ENCODE measurements at regions not wholly inside any gene's neighbourhood (a gene's known extent, or its start where the extent isn't known, plus 50 kb on each side); places are given as distances from the start of the nearest gene placed in this dataset.

DNA sequence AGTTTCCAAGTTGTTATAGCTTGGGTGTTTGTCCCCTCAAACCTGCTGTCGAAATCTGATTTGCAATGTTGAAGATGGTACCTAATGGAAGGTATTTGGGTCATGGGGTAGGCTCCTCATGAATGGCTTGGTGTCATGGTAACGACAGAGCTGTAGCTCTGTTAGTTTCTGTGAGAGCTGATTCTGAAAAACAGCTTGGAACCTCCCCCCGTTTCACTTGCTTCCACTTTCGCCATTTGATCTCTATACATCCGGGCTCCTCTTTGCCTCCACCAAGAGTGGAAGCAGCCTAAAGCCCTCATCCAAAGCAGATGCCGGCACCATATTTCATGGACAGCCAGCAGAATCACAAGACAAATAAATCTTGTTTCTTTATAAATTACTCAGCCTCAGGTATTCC lies 1035.1 kb upstream of the SLC39A10 start:
- Histone ChIP-seq H3K9me3 (replicated peaks in 1 of 2; ENCODE audit: control insufficient read depth in 1 of 2, insufficient read depth in 1 of 2, low read length in 2 of 2) (peaks cover 0 to 3% of the 10 kb centered on the region in 2 donors), H3K27ac (ENCODE audit: low read depth in 1 of 2, low read length in 2 of 2) (no peak overlapping the region), H2AFZ (ENCODE audit: insufficient read depth, low read depth, low read length, poor library complexity, severe bottlenecking) (no peak overlapping the region), H3K79me2 (ENCODE audit: insufficient read depth, low read length) (no peaks in the 10 kb centered on the region), H3K27me3 (ENCODE audit: control insufficient read depth in 2 of 2, insufficient read depth in 2 of 2, low read length in 2 of 2) (no peaks in the 10 kb centered on the region), H3K4me1 (ENCODE audit: control insufficient read depth in 1 of 2, insufficient read depth in 2 of 2, low read length in 2 of 2) (no peaks in the 10 kb centered on the region), H3K4me3 (replicated peaks in 1 of 3; ENCODE audit: low read depth in 2 of 3, low read length in 3 of 3) (no peak overlapping the region), H3K4me2 (replicated peaks; ENCODE audit: extremely low read depth, low read length, poor library complexity, severe bottlenecking) (no peak overlapping the region), H4K20me1 (ENCODE audit: insufficient read depth, low read length) (no peaks in the 10 kb centered on the region), H3K9ac (ENCODE audit: insufficient read depth, low read length, poor library complexity, severe bottlenecking) (no peak overlapping the region), H3K36me3 (replicated peaks in 1 of 2; ENCODE audit: control insufficient read depth in 1 of 2, insufficient read depth in 2 of 2, low read length in 2 of 2) (no peaks in the 10 kb centered on the region)
- TF ChIP-seq, protein P1, sequence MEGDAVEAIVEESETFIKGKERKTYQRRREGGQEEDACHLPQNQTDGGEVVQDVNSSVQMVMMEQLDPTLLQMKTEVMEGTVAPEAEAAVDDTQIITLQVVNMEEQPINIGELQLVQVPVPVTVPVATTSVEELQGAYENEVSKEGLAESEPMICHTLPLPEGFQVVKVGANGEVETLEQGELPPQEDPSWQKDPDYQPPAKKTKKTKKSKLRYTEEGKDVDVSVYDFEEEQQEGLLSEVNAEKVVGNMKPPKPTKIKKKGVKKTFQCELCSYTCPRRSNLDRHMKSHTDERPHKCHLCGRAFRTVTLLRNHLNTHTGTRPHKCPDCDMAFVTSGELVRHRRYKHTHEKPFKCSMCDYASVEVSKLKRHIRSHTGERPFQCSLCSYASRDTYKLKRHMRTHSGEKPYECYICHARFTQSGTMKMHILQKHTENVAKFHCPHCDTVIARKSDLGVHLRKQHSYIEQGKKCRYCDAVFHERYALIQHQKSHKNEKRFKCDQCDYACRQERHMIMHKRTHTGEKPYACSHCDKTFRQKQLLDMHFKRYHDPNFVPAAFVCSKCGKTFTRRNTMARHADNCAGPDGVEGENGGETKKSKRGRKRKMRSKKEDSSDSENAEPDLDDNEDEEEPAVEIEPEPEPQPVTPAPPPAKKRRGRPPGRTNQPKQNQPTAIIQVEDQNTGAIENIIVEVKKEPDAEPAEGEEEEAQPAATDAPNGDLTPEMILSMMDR (IDR thresholded peaks at IDR 0.05), result no peak
- intact Hi-C loops (cut with micrococcal nuclease), result no loop called here
- H3K27ac Mint-ChIP-seq, result no peak overlapping the region
- no peak for DNase-seq
- no peak overlapping the region for H3K4me3 Mint-ChIP-seq
- H3K4me1 Mint-ChIP-seq, result no peaks in the 10 kb centered on the region
- WGBS (ENCODE audit: insufficient coverage), result 86% methylated on average over 5 of the region's 6 CpGs
- H3K36me3 Mint-ChIP-seq, result no peaks in the 10 kb centered on the region
- no peaks in the 10 kb centered on the region for H3K27me3 Mint-ChIP-seq (ENCODE audit: low read depth in 3 of 3)
- peaks cover 0 to 11% (median 3%) of the 10 kb centered on the region in 7 donors for H3K9me3 Mint-ChIP-seq

DNA sequence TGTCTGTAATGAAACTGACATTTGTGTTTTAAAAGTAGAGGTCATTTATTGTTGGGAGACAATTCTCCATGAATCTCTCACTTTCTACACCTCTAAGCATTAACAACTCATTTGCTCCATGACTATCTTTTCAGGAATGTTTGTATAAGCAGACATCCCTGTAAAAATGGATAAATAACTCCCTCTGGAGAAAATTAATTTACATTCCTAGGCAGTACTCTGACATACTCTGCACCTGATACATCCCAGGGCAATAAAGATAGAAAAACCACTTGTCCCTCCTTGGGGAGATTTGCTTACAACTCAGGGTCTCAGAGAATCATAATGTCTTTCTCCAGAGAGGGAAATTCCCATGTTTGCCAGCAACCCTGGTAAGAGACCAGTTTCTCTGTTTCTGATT lies 1037.7 kb upstream of the SLC39A10 start:
- no peaks in the 10 kb centered on the region for H3K4me1 Mint-ChIP-seq
- TF ChIP-seq, protein P1 (IDR thresholded peaks at IDR 0.05), result no peak

More for the DNA sequence above, 1037.7 kb upstream of the SLC39A10 start:
- no peak overlapping the region for H3K4me3 ChIP-seq (replicated peaks in 1 of 3; ENCODE audit: low read depth in 2 of 3, low read length in 3 of 3)
- no peaks in the 10 kb centered on the region for H3K4me1 ChIP-seq (ENCODE audit: control insufficient read depth in 1 of 2, insufficient read depth in 2 of 2, low read length in 2 of 2)
- H2AFZ ChIP-seq (ENCODE audit: insufficient read depth, low read depth, low read length, poor library complexity, severe bottlenecking), result no peak overlapping the region
- Mint-ChIP-seq H3K9me3 (peaks cover 0 to 11% (median 4%) of the 10 kb centered on the region in 7 donors), H3K4me3 (no peak overlapping the region), H3K27me3 (ENCODE audit: low read depth in 3 of 3) (no peaks in the 10 kb centered on the region), H3K27ac (no peak overlapping the region), H3K36me3 (no peaks in the 10 kb centered on the region)
- H3K27me3 ChIP-seq (ENCODE audit: control insufficient read depth in 2 of 2, insufficient read depth in 2 of 2, low read length in 2 of 2), result no peaks in the 10 kb centered on the region
- no peaks in the 10 kb centered on the region for H3K36me3 ChIP-seq (replicated peaks in 1 of 2; ENCODE audit: control insufficient read depth in 1 of 2, insufficient read depth in 2 of 2, low read length in 2 of 2)
- H4K20me1 ChIP-seq (ENCODE audit: insufficient read depth, low read length), result no peaks in the 10 kb centered on the region
- H3K9ac ChIP-seq (ENCODE audit: insufficient read depth, low read length, poor library complexity, severe bottlenecking), result no peak overlapping the region
- no peak overlapping the region for H3K27ac ChIP-seq (ENCODE audit: low read depth in 1 of 2, low read length in 2 of 2)
- H3K79me2 ChIP-seq (ENCODE audit: insufficient read depth, low read length), result no peaks in the 10 kb centered on the region
- peaks cover 0 to 3% of the 10 kb centered on the region in 2 donors for H3K9me3 ChIP-seq (replicated peaks in 1 of 2; ENCODE audit: control insufficient read depth in 1 of 2, insufficient read depth in 1 of 2, low read length in 2 of 2)
- DNase-seq, result no peak
- intact Hi-C loops (cut with micrococcal nuclease), result no loop called here
- H3K4me2 ChIP-seq (replicated peaks; ENCODE audit: extremely low read depth, low read length, poor library complexity, severe bottlenecking), result no peak overlapping the region

Data from CD14-positive monocyte (primary cell).